MM.1S (cell line): ENCODE measurements at regions not wholly inside any gene's neighbourhood (a gene's known extent, or its start where the extent isn't known, plus 50 kb on each side); places are given as distances from the start of the nearest gene placed in this dataset.

Source experiments
- DNase-seq: peaks from one replicate; pipeline ENCODE4 v3.0.0-alpha.2; 2015
- H2AFZ ChIP-seq: fragments of 300-600 bp; sonication (generic); 2 replicates; pipeline ENCODE4 v1.6.0; 2016; ENCODE audit warnings: antibody characterized with exemption, low read length
- H3F3A ChIP-seq: fragments of 300-600 bp; sonication (generic); 2 replicates; pipeline ENCODE4 v1.6.1; 2016; ENCODE audit warnings: mild to moderate bottlenecking, antibody characterized with exemption, low read length, moderate library complexity, mixed read lengths; ENCODE audit not compliant: insufficient read depth
- H3K27ac ChIP-seq: fragments of 300-600 bp; sonication (generic); 2 replicates; pipeline ENCODE4 v1.5.1; 2016; ENCODE audit warnings: mild to moderate bottlenecking, low read length
- H3K27me3 ChIP-seq: fragments of 300-600 bp; sonication (generic); replicated peaks from 2 replicates; pipeline ENCODE4 v1.6.0; 2016; ENCODE audit warnings: low read length; ENCODE audit not compliant: insufficient read depth
- H3K36me3 ChIP-seq: fragments of 300-600 bp; sonication (generic); replicated peaks from 2 replicates; pipeline ENCODE4 v1.6.1; 2016; ENCODE audit warnings: mild to moderate bottlenecking, low read length, mixed read lengths; ENCODE audit not compliant: insufficient read depth
- H3K4me1 ChIP-seq: fragments of 300-600 bp; sonication (generic); 2 replicates; pipeline ENCODE4 v1.6.1; 2016; ENCODE audit warnings: low read length, mixed read lengths
- H3K4me2 ChIP-seq: fragments of 300-600 bp; sonication (generic); 2 replicates; pipeline ENCODE4 v1.6.0; 2016; ENCODE audit warnings: low read depth, low read length
- H3K4me3 ChIP-seq: fragments of 300-600 bp; sonication (generic); 2 replicates; pipeline ENCODE4 v1.5.1; 2016; ENCODE audit warnings: low read length, mixed read lengths
- H3K79me2 ChIP-seq: fragments of 300-600 bp; sonication (generic); 2 replicates; pipeline ENCODE4 v1.6.1; 2016; ENCODE audit warnings: mixed run types, low read length, mixed read lengths
- H3K9ac ChIP-seq: fragments of 300-600 bp; sonication (generic); 2 replicates; pipeline ENCODE4 v1.6.1; 2016; ENCODE audit warnings: low read length, mixed read lengths
- H3K9me2 ChIP-seq: fragments of 300-600 bp; sonication (generic); replicated peaks from 2 replicates; pipeline ENCODE4 v1.6.1; 2016; ENCODE audit warnings: mild to moderate bottlenecking, low read length, mixed read lengths; ENCODE audit not compliant: insufficient read depth
- H3K9me3 ChIP-seq: fragments of 300-600 bp; sonication (generic); replicated peaks from 2 replicates; pipeline ENCODE4 v1.6.1; 2016; ENCODE audit warnings: mild to moderate bottlenecking, low read length, mixed read lengths; ENCODE audit not compliant: insufficient read depth
- H4K20me1 ChIP-seq: fragments of 300-600 bp; sonication (generic); 2 replicates; pipeline ENCODE4 v1.6.1; 2016; ENCODE audit warnings: mild to moderate bottlenecking, low read length, moderate library complexity, mixed read lengths; ENCODE audit not compliant: insufficient read depth
- EZH2 ChIP-seq: fragments of 300-600 bp; sonication (generic); optimal IDR thresholded peaks from 2 replicates; pipeline ENCODE3; 2017; ENCODE audit warnings: low read depth, mild to moderate bottlenecking, antibody characterized with exemption, low read length, mixed read lengths
- EZH2phosphoT487 ChIP-seq: fragments of 300-600 bp; sonication (generic); IDR thresholded peaks from 2 replicates; pipeline ENCODE4 v1.6.1; 2018; ENCODE audit warnings: antibody characterized with exemption, low read length
- TF ChIP-seq, protein P1 (sequence below): fragments of 300-600 bp; sonication (generic); IDR thresholded peaks from 2 replicates; pipeline ENCODE4 v1.5.1; 2016; ENCODE audit warnings: antibody characterized with exemption, low read length, mixed read lengths

DNA sequence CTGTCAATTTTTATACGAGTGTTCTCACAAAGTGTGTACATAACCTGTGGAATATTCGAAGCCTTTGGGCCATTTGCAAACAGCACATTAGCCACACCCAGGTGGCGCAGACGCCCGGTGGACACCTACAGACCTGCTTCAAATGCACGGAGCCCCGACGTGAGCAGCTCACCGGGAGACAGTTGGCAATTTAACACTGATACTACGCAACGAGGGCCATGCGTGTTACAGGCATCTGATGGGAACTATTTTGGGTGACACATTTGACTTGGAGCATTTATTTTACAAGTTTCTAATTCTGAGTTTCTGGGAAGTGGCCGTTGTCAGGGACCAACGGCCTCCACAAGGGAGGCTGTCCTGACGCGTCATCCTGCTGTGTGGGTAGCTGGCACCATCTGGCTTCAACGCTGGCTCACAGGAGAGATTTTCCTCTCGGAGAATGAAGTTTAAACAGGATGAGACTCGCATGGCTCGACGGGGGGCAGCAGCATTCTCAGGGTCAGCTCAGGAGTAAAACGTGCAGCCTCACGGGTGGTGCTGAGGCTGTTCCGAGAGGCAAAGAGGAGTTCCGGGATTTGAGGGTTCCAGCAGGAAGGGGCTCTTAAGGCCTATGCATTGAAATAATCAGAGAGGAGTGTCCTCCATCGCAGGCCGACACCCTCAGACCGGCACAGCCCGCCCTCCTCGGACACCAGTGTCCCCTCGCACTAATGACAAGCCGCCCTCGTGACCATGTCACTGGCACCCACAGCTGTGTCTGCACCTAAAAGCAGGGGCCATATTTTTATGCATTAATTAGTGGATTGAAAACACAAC lies 207.4 kb downstream of the DLL1 start:
- TF ChIP-seq, protein P1, sequence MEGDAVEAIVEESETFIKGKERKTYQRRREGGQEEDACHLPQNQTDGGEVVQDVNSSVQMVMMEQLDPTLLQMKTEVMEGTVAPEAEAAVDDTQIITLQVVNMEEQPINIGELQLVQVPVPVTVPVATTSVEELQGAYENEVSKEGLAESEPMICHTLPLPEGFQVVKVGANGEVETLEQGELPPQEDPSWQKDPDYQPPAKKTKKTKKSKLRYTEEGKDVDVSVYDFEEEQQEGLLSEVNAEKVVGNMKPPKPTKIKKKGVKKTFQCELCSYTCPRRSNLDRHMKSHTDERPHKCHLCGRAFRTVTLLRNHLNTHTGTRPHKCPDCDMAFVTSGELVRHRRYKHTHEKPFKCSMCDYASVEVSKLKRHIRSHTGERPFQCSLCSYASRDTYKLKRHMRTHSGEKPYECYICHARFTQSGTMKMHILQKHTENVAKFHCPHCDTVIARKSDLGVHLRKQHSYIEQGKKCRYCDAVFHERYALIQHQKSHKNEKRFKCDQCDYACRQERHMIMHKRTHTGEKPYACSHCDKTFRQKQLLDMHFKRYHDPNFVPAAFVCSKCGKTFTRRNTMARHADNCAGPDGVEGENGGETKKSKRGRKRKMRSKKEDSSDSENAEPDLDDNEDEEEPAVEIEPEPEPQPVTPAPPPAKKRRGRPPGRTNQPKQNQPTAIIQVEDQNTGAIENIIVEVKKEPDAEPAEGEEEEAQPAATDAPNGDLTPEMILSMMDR, result no peak
- no peak for TF ChIP-seq EZH2phosphoT487
- no peak for TF ChIP-seq EZH2
- H3K9me2 ChIP-seq, result no peaks in the 10 kb centered on the region
- DNase-seq, result no peak

DNA sequence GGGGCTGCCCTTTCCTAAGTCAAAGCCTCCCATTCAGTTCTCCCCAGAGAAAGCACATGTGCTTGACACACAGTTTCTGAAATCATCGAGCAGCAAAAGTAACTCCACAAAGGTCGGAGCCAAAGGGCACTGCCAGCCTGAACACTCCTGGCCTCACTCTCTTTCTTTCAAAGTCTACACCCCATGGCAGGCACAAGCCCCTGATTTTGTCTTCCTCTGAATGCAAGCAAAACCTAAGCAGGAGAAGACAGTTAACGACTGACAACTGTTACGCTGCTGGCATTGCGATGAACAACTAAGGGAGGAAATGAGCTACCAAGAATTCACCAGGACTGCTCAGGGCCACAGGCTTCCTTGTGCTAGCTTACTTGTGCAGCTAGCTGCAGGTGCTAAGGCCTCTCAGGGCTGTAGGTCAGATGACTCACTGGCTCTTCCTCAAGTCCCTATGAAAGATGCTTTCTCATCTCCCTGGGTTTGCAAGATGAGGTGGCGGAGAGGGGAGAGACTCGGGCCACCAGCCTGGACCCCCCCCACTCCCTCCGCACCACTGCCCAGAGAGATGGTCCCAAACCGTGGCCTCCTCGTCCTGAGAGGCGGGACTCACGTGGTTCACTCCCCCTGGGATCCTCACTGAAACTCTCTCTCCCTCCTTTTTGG lies 208.2 kb downstream of the DLL1 start:
- Histone ChIP-seq H3K27me3 (no peaks in the 10 kb centered on the region), H3K4me3 (no peak overlapping the region), H3K27ac (no peak overlapping the region), H3F3A (no peaks in the 10 kb centered on the region), H3K9me2 (no peaks in the 10 kb centered on the region), H3K79me2 (no peaks in the 10 kb centered on the region), H3K9me3 (no peaks in the 10 kb centered on the region), H4K20me1 (no peaks in the 10 kb centered on the region), H2AFZ (no peak overlapping the region), H3K9ac (no peak overlapping the region), H3K4me2 (no peak overlapping the region), H3K4me1 (no peaks in the 10 kb centered on the region), H3K36me3 (no peaks in the 10 kb centered on the region)
- no peak for DNase-seq
- TF ChIP-seq EZH2 (no peak), EZH2phosphoT487 (no peak)
- TF ChIP-seq, protein P1, result no peak

More for the DNA sequence above, 207.4 kb downstream of the DLL1 start:
- Histone ChIP-seq H3K27me3 (no peaks in the 10 kb centered on the region), H3K36me3 (no peaks in the 10 kb centered on the region), H3K27ac (no peak overlapping the region), H3K9ac (no peak overlapping the region), H3K9me3 (no peaks in the 10 kb centered on the region), H3K4me3 (no peak overlapping the region), H4K20me1 (no peaks in the 10 kb centered on the region), H3F3A (no peaks in the 10 kb centered on the region), H3K4me2 (no peak overlapping the region), H3K4me1 (no peaks in the 10 kb centered on the region), H3K79me2 (no peaks in the 10 kb centered on the region), H2AFZ (no peak overlapping the region)

DNA sequence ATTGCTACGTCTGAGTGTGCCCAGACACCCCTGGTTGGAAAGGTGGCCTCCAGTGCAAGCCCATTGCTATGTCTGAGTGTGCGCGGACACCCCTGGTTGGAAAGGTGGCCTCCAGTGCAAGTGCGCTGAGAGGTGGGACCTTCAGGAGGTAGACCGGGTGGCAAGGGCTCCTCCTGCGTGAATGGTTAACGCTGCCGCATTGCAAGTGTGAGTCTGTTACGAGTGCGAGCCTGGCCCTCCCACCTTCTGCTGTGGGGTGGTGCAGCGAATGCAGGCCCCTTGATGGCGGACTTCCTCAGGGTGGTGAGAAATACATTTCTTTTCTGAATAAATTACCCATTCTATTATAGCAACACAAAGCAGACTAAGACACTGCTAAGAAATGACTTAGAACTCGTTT lies 208.8 kb downstream of the DLL1 start:
- no peak overlapping the region for H3K9ac ChIP-seq
- H3K27ac ChIP-seq, result no peak overlapping the region
- H3K79me2 ChIP-seq, result no peaks in the 10 kb centered on the region
- no peaks in the 10 kb centered on the region for H3K27me3 ChIP-seq
- H3K9me3 ChIP-seq, result no peaks in the 10 kb centered on the region
- no peaks in the 10 kb centered on the region for H4K20me1 ChIP-seq
- TF ChIP-seq, protein P1, result no peak
- TF ChIP-seq EZH2phosphoT487 (no peak), EZH2 (no peak)
- no peaks in the 10 kb centered on the region for H3K4me1 ChIP-seq
- H3F3A ChIP-seq, result no peaks in the 10 kb centered on the region
- H3K4me3 ChIP-seq, result no peak overlapping the region
- H2AFZ ChIP-seq, result no peak overlapping the region
- no peak for DNase-seq
- no peaks in the 10 kb centered on the region for H3K9me2 ChIP-seq
- H3K4me2 ChIP-seq, result no peak overlapping the region
- no peaks in the 10 kb centered on the region for H3K36me3 ChIP-seq
